ENCODE measurements at regions not wholly inside any gene's neighbourhood (a gene's known extent, or its start where the extent isn't known, plus 50 kb on each side); places are given as distances from the start of the nearest gene placed in this dataset.

- no peak for DNase-seq (ENCODE audit: low read depth)
- H3K4me3 ChIP-seq (ENCODE audit: low read depth, low read length): no peak overlapping the region
- TF ChIP-seq CTCF (conservative IDR thresholded peaks at IDR 0.05; ENCODE audit: low read depth, low read length): no peak
Measured at GRCh38 chr5:174834081-174834480, 109.7 kb downstream of the MSX2 start.

- H3K4me3 ChIP-seq (ENCODE audit: low read depth, low read length): no peak overlapping the region
- no peak for TF ChIP-seq CTCF (conservative IDR thresholded peaks at IDR 0.05; ENCODE audit: low read depth, low read length)
- no peak for DNase-seq (ENCODE audit: low read depth)
Measured at GRCh38 chr5:174832811-174833210, 108.4 kb downstream of the MSX2 start.

GRCh38 chr5:174832025-174832424 lies 107.6 kb downstream of the MSX2 start:
- no peak overlapping the region for H3K4me3 ChIP-seq (ENCODE audit: low read depth, low read length)
- no peak for TF ChIP-seq CTCF (conservative IDR thresholded peaks at IDR 0.05; ENCODE audit: low read depth, low read length)
- DNase-seq (ENCODE audit: low read depth): no peak

- no peak for TF ChIP-seq CTCF (conservative IDR thresholded peaks at IDR 0.05; ENCODE audit: low read depth, low read length)
- H3K4me3 ChIP-seq (ENCODE audit: low read depth, low read length): no peak overlapping the region
- DNase-seq (ENCODE audit: low read depth): no peak
Measured at GRCh38 chr5:174831031-174831660, 106.8 kb downstream of the MSX2 start.

- no peak for TF ChIP-seq CTCF (conservative IDR thresholded peaks at IDR 0.05; ENCODE audit: low read depth, low read length)
- H3K4me3 ChIP-seq (ENCODE audit: low read depth, low read length): no peak overlapping the region
- DNase-seq (ENCODE audit: low read depth): no peak
Measured at GRCh38 chr5:174829511-174829864, 105.1 kb downstream of the MSX2 start.

GRCh38 chr5:174828804-174829510 lies 104.6 kb downstream of the MSX2 start:
- no peak overlapping the region for H3K4me3 ChIP-seq (ENCODE audit: low read depth, low read length)
- TF ChIP-seq CTCF (conservative IDR thresholded peaks at IDR 0.05; ENCODE audit: low read depth, low read length): no peak
- no peak for DNase-seq (ENCODE audit: low read depth)

- TF ChIP-seq CTCF (conservative IDR thresholded peaks at IDR 0.05; ENCODE audit: low read depth, low read length): no peak
- H3K4me3 ChIP-seq (ENCODE audit: low read depth, low read length): no peak overlapping the region
- DNase-seq (ENCODE audit: low read depth): no peak
Measured at GRCh38 chr5:174827558-174827957, 103.2 kb downstream of the MSX2 start.
